Chondrocyte (in vitro differentiated cells): ENCODE measurements at regions not wholly inside any gene's neighbourhood (a gene's known extent, or its start where the extent isn't known, plus 50 kb on each side); places are given as distances from the start of the nearest gene placed in this dataset.

Experiments
- DNase-seq: peaks from one replicate; pipeline ENCODE4 v3.0.0; 2021; ENCODE audit warnings: mixed read lengths, low spot score
- H3K27ac Mint-ChIP-seq: one replicate; pipeline ENCODE4 v1.8.0; 2021; ENCODE audit warnings: mild to moderate bottlenecking, moderate library complexity, mixed read lengths; ENCODE audit not compliant: unreplicated experiment
- H3K27me3 Mint-ChIP-seq: 2 replicates; pipeline ENCODE4 v1.8.0; 2021; ENCODE audit warnings: low read depth, mixed read lengths
- H3K36me3 Mint-ChIP-seq: 2 replicates; pipeline ENCODE4 v1.8.0; 2021; ENCODE audit warnings: low read depth, mixed read lengths
- H3K4me1 Mint-ChIP-seq: 2 replicates; pipeline ENCODE4 v1.8.0; 2021; ENCODE audit warnings: low read depth, mild to moderate bottlenecking, mixed read lengths
- H3K4me3 Mint-ChIP-seq: one replicate; pipeline ENCODE4 v1.8.0; 2021; ENCODE audit warnings: mild to moderate bottlenecking, moderate library complexity, mixed read lengths; ENCODE audit not compliant: unreplicated experiment
- H3K9me3 Mint-ChIP-seq: 2 replicates; pipeline ENCODE4 v1.8.0; 2021; ENCODE audit warnings: low read depth, mixed read lengths
- TF ChIP-seq, protein P1 (sequence below): fragments of 200-600 bp; sonication (generic); IDR thresholded peaks from 2 replicates; pipeline ENCODE4 v1.5.0; 2021; ENCODE audit warnings: antibody characterized with exemption, mild to moderate bottlenecking, moderate library complexity

DNA sequence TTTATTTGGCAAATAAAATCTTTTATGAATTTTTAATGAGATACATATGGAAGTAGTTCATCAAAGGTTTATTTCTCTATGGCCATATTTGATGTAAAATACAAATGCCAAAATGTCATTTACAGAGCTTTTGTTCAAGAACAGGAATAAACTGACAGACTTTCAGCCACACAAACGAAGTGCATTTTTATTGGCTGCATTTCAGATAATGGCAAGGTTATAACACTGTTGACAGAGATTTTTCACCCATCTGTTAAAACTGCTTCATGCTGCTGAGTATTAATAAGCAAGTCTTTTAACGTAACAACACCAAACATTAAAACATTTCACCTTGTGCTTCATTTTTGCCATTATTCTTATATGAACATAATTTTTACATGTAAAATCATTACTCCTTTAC is 254.4 kb downstream of the ANKRD7 start:
- Mint-ChIP-seq H3K36me3 (no peaks in the 10 kb centered on the region), H3K27me3 (peaks cover 6% of the 10 kb centered on the region), H3K4me3 (no peak overlapping the region), H3K4me1 (no peaks in the 10 kb centered on the region), H3K27ac (no peak overlapping the region), H3K9me3 (peaks cover 7% of the 10 kb centered on the region)
- DNase-seq, result no peak
- TF ChIP-seq, protein P1, sequence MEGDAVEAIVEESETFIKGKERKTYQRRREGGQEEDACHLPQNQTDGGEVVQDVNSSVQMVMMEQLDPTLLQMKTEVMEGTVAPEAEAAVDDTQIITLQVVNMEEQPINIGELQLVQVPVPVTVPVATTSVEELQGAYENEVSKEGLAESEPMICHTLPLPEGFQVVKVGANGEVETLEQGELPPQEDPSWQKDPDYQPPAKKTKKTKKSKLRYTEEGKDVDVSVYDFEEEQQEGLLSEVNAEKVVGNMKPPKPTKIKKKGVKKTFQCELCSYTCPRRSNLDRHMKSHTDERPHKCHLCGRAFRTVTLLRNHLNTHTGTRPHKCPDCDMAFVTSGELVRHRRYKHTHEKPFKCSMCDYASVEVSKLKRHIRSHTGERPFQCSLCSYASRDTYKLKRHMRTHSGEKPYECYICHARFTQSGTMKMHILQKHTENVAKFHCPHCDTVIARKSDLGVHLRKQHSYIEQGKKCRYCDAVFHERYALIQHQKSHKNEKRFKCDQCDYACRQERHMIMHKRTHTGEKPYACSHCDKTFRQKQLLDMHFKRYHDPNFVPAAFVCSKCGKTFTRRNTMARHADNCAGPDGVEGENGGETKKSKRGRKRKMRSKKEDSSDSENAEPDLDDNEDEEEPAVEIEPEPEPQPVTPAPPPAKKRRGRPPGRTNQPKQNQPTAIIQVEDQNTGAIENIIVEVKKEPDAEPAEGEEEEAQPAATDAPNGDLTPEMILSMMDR, result no peak

DNA sequence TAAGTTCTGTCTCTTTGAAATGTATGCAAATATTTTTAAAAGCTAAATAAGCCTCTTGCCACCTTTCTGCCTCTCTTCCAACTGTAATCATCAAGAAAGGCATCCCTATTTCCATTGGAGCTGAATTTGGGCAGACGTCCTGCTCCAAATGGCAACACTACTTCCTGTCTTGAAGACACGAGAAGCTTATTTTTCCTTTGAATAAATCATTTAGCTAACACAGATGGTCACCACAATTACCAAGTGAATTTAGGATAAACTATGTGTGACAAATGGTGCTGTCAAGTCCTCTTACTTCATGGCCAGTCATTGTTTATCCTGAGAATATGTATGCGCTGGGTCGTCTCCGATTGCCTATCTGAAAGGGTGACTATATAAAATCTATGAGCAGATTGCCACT is 268.0 kb downstream of the ANKRD7 start:
- no peak for DNase-seq
- no peak overlapping the region for H3K4me3 Mint-ChIP-seq
- TF ChIP-seq, protein P1, result no peak
- no peaks in the 10 kb centered on the region for H3K9me3 Mint-ChIP-seq
- H3K4me1 Mint-ChIP-seq, result no peaks in the 10 kb centered on the region
- H3K27ac Mint-ChIP-seq, result no peak overlapping the region
- no peaks in the 10 kb centered on the region for H3K36me3 Mint-ChIP-seq
- peaks cover 2% of the 10 kb centered on the region for H3K27me3 Mint-ChIP-seq

DNA sequence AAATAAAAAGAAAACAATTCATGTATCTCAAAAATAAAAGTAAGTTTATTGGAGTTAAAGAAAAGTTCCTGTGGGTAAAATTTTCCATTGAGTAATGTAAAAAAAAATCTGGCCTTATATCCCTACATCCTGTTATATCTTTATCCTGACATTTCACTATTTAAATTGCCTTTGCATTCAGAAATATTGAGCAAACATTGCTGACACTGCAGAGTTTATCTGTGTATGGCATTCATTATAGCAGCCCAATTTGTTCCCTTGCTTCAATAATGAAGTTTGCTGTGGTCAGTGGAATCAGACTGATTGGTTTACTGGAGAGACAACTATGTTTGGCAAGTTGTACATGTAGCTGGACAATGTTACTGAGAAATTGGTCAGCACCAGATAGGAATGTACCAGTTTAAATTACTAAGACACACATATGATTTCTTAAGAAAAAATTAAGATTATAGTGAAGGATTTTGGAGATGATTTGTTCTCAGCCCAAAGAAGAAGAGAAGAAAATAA is 271.7 kb downstream of the ANKRD7 start:
- no peaks in the 10 kb centered on the region for H3K4me1 Mint-ChIP-seq
- no peaks in the 10 kb centered on the region for H3K9me3 Mint-ChIP-seq
- H3K27ac Mint-ChIP-seq, result no peak overlapping the region
- H3K27me3 Mint-ChIP-seq, result peaks cover 2% of the 10 kb centered on the region
- no peak for DNase-seq
- TF ChIP-seq, protein P1, result no peak
- no peaks in the 10 kb centered on the region for H3K36me3 Mint-ChIP-seq
- no peak overlapping the region for H3K4me3 Mint-ChIP-seq

DNA sequence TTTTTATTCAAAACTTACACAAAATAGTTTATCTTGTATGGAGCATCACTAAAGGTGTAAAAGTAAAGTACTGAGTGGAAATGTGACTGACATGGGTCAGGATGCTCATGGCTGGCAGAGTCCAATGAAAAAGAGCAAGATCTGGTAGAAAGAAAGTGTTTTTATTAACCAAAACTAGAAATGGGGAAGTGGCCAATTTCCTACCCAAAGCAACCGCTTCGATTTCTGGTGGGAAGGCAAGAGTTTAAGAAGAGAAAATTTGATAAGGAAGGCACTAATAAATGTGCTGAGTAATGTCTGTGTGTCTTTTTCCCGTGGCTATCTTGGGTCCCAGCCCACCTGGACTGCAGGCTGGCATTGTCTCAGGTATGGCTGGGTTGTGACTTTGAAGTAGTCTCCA is 277.7 kb downstream of the ANKRD7 start:
- no peak overlapping the region for H3K27ac Mint-ChIP-seq
- DNase-seq, result no peak

DNA sequence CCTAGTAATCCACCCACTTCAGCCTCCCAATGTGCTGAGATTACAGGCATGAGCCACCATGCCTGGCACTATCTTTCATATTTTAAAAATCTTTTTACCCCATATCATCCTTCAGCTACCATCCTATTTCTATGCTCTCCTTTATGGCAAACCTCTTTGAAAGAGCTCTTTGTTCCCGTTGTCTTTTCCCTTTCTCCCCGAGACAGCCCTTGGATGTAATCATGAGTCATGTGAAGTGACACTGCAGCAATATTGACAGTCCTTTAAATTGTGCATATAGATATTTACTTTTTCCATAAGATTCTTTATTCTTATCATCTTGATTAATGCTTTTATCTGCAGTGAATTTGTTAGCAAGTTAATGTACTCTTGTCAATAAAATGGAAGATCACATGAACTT is 286.6 kb downstream of the ANKRD7 start:
- DNase-seq, result no peak
- peaks cover 2% of the 10 kb centered on the region for H3K27me3 Mint-ChIP-seq
- H3K36me3 Mint-ChIP-seq, result no peaks in the 10 kb centered on the region
- H3K9me3 Mint-ChIP-seq, result no peaks in the 10 kb centered on the region
- H3K4me1 Mint-ChIP-seq, result no peaks in the 10 kb centered on the region
- H3K4me3 Mint-ChIP-seq, result no peak overlapping the region
- TF ChIP-seq, protein P1, result no peak
- no peak overlapping the region for H3K27ac Mint-ChIP-seq

More for the DNA sequence above, 277.7 kb downstream of the ANKRD7 start:
- Mint-ChIP-seq H3K9me3 (no peaks in the 10 kb centered on the region), H3K4me3 (no peak overlapping the region), H3K4me1 (no peaks in the 10 kb centered on the region), H3K36me3 (no peaks in the 10 kb centered on the region), H3K27me3 (peaks cover 5% of the 10 kb centered on the region)
- TF ChIP-seq, protein P1, result no peak
